MG63 (cell line): ENCODE measurements at regions not wholly inside any gene's neighbourhood (a gene's known extent, or its start where the extent isn't known, plus 50 kb on each side); places are given as distances from the start of the nearest gene placed in this dataset.

ENCODE experiments used
- DNase-seq: peaks from one replicate; pipeline ENCODE4 v3.0.0-alpha.2; 2020
- H3K27me3 ChIP-seq: fragments of 250-450 bp; sonication (Bioruptor Pico); 2 replicates; pipeline ENCODE4 v1.5.1; 2020; ENCODE audit warnings: mild to moderate bottlenecking, moderate library complexity
- H3K36me3 ChIP-seq: fragments of 250-450 bp; sonication (Bioruptor Pico); 2 replicates; pipeline ENCODE4 v1.5.1; 2020; ENCODE audit warnings: mild to moderate bottlenecking, moderate library complexity
- H3K4me3 ChIP-seq: fragments of 250-450 bp; sonication (Bioruptor Pico); 2 replicates; pipeline ENCODE4 v1.5.1; 2020; ENCODE audit warnings: mild to moderate bottlenecking, moderate library complexity
- H3K9me3 ChIP-seq: fragments of 250-450 bp; sonication (Bioruptor Pico); 2 replicates; pipeline ENCODE4 v1.5.1; 2020; ENCODE audit warnings: mild to moderate bottlenecking, moderate library complexity

DNA sequence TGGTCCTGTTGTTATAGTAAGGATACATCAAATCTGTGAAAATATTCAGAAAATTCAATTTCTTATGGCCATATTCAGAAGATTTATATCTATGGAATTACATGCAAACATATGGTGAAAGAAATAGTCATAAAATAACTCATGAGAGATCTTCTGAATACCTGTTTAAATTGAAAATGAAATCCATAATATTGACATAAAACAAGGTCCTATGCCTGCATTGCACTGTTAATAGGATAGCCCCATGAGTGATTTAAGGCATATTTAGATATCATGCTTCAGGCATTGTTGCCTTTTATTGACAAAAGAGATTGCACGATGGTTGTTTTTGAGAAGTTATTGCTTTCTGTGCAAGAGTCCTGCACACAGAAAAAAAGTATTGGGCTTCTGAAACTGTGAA, 591.7 kb upstream of the ZNF717 start:
- Histone ChIP-seq H3K27me3 (no peaks in the 10 kb centered on the region), H3K4me3 (no peak overlapping the region), H3K9me3 (no peaks in the 10 kb centered on the region), H3K36me3 (no peaks in the 10 kb centered on the region)
- DNase-seq: no peak

DNA sequence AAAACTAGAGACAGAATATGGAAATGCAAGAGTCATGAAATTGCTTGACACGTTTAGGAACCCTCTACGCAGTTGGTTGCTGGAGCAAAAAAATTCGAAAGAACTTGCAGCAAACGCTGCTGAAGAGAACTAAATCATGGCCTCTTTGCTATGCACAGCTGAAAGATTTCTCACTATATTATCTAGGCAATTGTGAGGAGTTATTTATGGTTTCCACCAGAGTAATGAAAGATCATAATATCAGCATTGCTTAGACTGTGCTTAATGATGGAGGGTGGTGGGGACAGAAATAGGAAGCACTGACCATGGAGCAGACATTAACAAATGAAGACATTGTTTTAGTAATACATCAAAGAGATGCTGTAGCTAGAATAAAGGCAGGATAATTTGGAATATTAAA, 593.4 kb upstream of the ZNF717 start:
- Histone ChIP-seq H3K4me3 (no peak overlapping the region), H3K9me3 (no peaks in the 10 kb centered on the region), H3K27me3 (no peaks in the 10 kb centered on the region), H3K36me3 (no peaks in the 10 kb centered on the region)
- no peak for DNase-seq

DNA sequence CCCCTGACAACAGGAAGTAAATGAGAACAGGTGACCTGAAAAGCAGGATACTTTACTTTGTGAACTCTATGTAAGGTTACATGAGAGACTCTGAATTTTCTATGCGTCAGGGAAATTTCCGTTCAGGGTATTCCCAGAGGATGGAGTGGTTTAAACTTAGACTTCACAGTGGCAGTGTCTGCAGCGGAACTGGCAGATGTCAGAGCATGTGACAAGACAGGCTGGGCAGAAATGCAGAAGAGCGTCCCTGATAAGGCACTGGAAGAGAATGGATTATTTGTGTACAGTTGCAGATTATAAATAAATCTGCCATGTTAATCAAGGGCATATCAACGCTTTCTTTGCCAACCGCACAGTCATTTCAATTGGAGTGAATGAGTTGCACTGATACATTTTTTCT, 598.4 kb upstream of the ZNF717 start:
- Histone ChIP-seq H3K27me3 (no peaks in the 10 kb centered on the region), H3K36me3 (no peaks in the 10 kb centered on the region), H3K4me3 (no peak overlapping the region), H3K9me3 (no peaks in the 10 kb centered on the region)
- DNase-seq: no peak

DNA sequence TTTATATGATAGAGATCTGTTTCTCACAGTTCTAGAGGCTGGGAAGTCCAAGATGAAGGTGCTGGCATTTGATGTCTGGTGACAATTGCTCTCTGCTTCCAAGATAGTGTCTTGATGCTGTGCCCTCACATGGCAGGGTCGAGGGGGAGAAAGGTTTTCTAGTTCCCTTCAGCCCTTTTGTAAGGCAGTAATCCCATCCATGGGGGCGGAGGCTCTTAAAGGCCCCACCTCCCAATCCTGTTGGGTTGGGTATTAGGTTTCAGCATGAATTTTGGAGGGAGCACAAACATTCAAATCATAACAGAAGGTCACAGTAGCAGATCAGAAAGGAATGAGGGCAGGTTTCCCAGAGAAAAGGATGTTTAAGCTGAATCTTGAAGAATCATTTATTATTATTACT, 601.7 kb upstream of the ZNF717 start:
- Histone ChIP-seq H3K27me3 (no peaks in the 10 kb centered on the region), H3K36me3 (no peaks in the 10 kb centered on the region), H3K4me3 (no peak overlapping the region), H3K9me3 (no peaks in the 10 kb centered on the region)
- DNase-seq: no peak

DNA sequence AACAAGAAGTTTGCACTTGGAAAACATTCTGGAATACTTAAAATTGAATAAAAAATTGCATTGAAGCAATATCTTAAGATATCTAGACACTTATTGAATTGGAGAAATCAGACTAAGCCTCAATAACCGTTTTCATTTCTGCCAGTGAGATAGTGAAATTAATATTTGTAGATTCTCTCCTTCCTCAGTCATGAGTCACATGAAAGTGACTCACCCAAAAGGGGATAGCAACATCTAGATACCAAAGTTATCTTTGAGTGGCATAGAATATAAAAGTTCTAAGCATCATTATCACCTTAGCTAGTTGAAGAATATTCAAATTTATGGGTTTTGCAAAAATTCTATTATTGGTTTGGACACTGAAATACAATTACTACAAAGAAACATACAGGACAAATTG, 614.8 kb upstream of the ZNF717 start:
- Histone ChIP-seq H3K4me3 (no peak overlapping the region), H3K36me3 (no peaks in the 10 kb centered on the region), H3K27me3 (no peaks in the 10 kb centered on the region), H3K9me3 (no peaks in the 10 kb centered on the region)
- no peak for DNase-seq

DNA sequence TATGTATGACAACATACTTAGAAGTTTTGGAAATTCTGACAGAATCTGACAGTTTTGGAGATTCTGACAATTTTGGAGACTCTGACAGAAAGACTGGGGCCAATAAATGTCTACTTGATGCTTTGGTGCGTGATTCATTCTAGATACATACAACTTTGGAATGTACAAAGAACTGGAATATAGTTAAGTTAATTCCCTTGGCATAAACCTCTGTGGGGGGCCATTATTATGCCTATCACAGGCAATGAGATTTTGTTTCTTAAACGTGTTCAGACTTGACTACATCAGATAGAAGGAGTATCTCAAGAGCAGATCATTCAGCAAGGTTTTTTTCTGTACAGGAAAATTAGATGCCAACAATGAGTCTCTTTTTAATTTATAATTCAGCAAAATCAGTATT, 617.6 kb upstream of the ZNF717 start:
- no peaks in the 10 kb centered on the region for H3K9me3 ChIP-seq
- no peak overlapping the region for H3K4me3 ChIP-seq
- DNase-seq: no peak
- no peaks in the 10 kb centered on the region for H3K36me3 ChIP-seq
- no peaks in the 10 kb centered on the region for H3K27me3 ChIP-seq

DNA sequence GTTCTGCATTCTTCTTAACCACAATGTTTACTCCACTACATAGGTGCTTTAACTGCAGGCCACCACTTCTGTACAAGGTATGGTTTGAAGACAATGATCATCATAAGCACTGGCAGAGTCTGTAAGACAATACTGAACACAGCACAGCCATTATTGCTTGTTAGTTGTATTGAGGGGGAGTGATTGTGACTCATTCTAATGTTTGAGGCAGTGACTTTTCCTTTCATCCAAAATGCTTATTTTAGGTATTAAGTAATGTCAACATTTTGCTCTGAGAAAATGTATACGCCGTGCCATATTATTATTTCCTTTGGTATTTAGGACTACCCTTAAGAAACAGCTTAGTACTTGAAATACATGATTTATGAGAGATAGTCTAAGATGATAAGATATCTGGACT, 618.2 kb upstream of the ZNF717 start:
- H3K36me3 ChIP-seq: no peaks in the 10 kb centered on the region
- H3K27me3 ChIP-seq: no peaks in the 10 kb centered on the region
- no peak for DNase-seq
- no peak overlapping the region for H3K4me3 ChIP-seq
- no peaks in the 10 kb centered on the region for H3K9me3 ChIP-seq

DNA sequence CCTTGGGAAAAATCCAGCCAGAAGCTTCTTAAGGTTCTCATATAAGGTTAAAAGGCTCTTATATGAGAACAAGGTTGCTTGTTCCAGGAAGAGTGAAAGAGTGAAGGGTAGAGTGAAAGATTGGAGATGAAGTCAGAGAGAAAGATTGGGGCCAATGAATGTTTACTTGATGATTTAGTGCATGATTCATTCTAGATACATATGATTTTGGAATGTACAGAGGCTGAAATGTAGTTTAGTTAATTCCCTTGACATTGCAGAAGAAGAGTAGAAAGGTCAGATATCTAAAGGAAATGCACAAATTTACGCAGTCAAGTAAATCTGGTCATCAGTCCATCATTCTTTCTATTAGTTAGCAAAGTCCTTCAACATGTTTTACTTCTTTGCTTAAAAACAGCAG, 619.8 kb upstream of the ZNF717 start:
- Histone ChIP-seq H3K4me3 (no peak overlapping the region), H3K36me3 (no peaks in the 10 kb centered on the region), H3K27me3 (no peaks in the 10 kb centered on the region), H3K9me3 (no peaks in the 10 kb centered on the region)
- DNase-seq: no peak

DNA sequence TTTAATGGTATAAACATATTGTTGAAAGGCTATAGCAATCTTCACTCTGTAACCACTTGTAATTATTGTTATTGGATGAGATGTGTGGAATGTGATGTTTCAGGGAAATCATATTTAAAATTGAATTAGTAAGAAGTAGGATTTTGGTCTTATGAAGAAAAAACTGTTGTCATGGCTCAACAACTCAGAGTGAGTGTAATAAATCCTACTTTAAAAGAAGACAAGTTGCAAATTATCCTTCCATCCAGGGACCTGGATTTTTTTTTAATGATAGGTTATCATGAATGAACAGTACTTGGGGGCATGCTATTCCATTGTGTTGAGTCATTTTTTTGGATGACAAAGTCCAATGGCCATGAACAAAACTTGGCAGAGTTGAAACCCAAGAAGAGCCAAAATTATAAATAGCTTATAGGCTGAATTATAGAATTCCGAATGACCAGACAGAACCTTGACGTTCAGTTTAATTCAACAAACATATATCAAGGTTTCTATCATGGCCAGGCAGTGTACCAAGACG, 625.5 kb upstream of the ZNF717 start:
- Histone ChIP-seq H3K9me3 (no peaks in the 10 kb centered on the region), H3K27me3 (no peaks in the 10 kb centered on the region), H3K36me3 (no peaks in the 10 kb centered on the region), H3K4me3 (no peak overlapping the region)
- DNase-seq: no peak

DNA sequence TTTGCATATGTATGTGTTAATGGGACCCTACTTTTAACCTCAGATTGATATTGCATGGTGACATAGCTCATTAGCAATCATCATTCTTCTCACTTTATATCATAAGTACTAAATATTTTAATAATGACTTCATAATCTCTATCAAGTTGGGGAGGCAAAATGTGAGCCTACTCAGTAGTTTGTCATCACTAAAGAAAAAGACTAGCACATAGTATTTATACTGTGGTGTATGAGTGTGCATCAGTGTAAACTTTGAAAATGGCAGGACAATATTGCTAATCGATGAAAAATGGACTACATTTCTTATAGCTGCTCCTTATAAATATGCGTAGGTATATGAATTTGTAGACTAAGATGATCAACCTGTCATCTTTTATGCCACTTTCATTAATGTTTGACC, 624.5 kb upstream of the ROBO2 start:
- no peaks in the 10 kb centered on the region for H3K9me3 ChIP-seq
- no peak for DNase-seq

DNA sequence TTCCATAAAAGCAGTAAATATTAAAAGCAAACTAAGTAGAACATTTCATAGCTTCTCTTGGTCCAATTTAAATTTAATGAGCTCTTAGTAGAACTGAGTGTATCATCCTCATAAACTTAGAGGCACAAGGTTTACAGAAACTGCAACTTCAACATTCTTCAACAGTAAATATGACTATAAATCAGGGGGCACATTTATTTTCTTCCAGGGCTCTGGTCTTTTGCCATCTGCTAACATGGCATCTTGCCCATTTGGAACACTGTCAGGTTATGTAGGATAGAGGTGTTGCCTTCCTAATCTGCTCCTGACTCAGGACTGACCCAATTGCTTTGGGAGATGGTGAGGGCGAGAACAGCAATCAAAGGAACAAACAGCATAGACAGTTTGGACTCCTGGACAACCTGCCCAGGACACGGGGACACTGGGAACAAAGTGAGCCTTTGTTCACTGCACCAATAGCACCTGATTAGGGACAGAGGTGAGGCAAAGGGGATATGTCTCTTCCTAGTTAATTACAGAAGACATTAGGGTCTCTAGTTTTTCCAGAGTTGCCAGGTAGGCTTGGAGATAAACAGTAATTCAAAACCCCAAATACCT, 610.2 kb upstream of the ROBO2 start:
- H3K27me3 ChIP-seq: no peaks in the 10 kb centered on the region
- H3K36me3 ChIP-seq: no peaks in the 10 kb centered on the region
- no peak overlapping the region for H3K4me3 ChIP-seq
- DNase-seq: no peak
- H3K9me3 ChIP-seq: no peaks in the 10 kb centered on the region

More for the DNA sequence above, 624.5 kb upstream of the ROBO2 start:
- Histone ChIP-seq H3K27me3 (no peaks in the 10 kb centered on the region), H3K36me3 (no peaks in the 10 kb centered on the region), H3K4me3 (no peak overlapping the region)

DNA sequence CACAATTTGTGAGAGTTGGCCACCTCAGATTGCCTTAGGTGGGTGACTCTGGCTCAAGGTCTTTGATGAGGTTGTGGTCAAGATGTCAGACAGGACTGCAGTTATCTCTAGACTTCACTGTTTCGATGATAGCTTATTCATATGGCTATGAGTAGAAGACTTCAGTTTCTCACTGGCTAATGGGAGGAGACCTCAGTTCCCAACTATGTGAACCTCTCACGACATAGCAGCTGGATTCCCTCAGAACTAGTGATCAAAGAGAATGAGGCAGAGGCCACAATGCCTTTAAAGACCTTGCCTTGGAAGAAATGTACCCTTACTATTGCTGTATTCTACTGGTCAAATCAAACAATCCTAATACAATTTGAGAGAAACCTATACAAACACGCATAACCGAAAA, 607.5 kb upstream of the ROBO2 start:
- no peak overlapping the region for H3K4me3 ChIP-seq
- H3K27me3 ChIP-seq: no peaks in the 10 kb centered on the region
- H3K9me3 ChIP-seq: no peaks in the 10 kb centered on the region
- DNase-seq: no peak
- H3K36me3 ChIP-seq: no peaks in the 10 kb centered on the region

DNA sequence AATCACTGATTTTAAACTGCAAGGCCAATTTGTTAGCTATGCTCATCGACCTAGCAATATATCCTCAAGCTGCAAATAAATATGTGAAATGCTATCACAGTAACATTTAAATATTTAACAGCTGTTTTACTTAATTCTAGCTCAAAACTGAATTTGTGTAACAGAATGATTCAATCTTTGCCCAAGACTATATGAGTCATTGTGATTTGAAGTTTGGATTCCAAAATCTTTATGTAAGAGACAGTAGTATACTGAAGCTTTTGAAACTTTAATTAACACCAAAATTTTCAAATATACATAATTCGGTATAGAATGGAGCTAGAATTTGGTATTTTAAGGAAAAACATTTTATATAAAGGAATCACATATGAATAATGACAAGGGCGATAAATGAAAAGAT, 603.0 kb upstream of the ROBO2 start:
- H3K9me3 ChIP-seq: no peaks in the 10 kb centered on the region
- no peak for DNase-seq
- H3K27me3 ChIP-seq: no peaks in the 10 kb centered on the region
- no peaks in the 10 kb centered on the region for H3K36me3 ChIP-seq
- no peak overlapping the region for H3K4me3 ChIP-seq

DNA sequence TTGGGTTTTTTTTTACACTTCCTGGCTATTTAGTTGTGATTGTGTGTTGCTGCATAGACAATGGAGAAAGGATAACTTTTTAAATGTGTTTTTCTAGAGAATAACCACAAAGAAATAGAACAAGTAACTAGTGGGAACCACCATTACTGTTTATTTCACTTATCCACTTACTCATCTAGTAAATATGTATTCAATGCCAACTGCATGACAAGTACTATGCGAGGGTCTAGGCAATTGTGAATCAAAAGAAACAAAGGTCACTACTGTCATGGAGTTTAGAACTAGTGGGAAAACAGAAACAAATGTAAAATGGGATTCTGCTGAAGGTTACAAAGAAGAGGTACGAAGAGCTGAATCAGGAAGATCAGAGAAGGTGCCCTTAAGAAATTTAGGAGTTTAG, 600.9 kb upstream of the ROBO2 start:
- H3K27me3 ChIP-seq: no peaks in the 10 kb centered on the region
- H3K36me3 ChIP-seq: no peaks in the 10 kb centered on the region
- H3K9me3 ChIP-seq: no peaks in the 10 kb centered on the region
- no peak for DNase-seq
- no peak overlapping the region for H3K4me3 ChIP-seq

DNA sequence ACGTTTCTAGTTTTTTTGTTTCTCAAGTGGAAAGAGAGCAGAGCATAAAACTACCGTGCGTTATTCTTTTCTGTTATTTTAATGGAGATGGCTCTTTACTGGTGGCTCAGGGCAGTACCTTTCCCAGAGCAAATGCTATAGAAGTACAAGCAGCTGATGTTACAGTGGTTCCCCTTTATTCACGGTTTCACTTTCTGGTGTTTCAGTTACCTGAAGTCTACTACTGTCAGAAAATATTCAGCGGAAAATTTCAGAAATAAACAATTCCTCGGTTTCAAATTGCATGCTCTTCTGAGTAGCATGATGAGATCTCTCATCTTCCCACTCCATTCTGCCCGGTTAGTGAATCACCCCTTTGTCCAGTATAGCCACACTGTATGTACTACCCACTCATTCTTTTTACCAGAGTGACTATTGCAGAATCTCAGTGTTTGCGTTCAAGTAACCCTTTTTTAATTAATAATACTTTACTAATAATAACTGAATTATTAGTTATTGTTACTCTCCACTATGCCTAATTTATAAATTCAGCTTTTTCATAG, 597.5 kb upstream of the ROBO2 start:
- Histone ChIP-seq H3K4me3 (no peak overlapping the region), H3K9me3 (no peaks in the 10 kb centered on the region), H3K27me3 (no peaks in the 10 kb centered on the region), H3K36me3 (no peaks in the 10 kb centered on the region)
- no peak for DNase-seq

DNA sequence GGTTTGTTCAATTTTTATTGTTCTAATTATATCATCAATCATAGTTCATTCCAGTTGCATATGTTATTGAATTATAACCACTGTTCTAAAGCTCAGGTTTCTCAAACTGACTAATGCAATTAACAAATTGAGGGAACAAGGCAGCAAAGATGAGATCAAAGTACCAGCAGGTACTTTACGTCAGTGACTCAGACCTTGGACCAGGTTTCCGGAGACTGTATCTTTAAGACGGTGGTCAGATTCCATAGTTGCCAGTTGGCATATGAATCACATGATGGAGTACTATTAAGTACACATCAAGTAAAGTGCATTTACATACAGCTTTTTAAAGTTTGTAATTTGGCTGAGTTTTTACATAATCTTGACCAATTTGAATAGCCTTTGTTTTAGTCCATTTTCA, 583.6 kb upstream of the ROBO2 start:
- Histone ChIP-seq H3K9me3 (no peaks in the 10 kb centered on the region), H3K27me3 (no peaks in the 10 kb centered on the region), H3K36me3 (no peaks in the 10 kb centered on the region), H3K4me3 (no peak overlapping the region)
- DNase-seq: no peak

DNA sequence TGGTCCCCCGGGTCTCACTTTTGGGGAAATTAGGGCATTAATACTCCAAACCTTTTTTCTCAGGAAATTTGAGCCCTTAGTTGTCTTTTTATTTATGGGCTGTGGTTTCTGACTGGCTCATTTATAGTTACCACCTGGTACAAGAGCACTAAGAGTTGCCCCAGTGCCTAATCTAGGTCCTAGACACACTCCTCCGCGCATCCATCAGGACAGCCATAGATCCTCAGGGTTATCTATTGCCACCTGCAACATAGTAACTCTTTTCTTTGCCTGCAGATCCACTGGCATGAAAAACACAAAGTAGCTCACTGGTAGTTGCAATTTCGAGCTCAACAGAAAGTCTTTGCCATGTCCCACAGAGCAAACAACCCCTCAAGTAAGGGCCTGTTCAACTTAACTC, 576.4 kb upstream of the ROBO2 start:
- Histone ChIP-seq H3K36me3 (no peaks in the 10 kb centered on the region), H3K27me3 (no peaks in the 10 kb centered on the region), H3K9me3 (no peaks in the 10 kb centered on the region), H3K4me3 (no peak overlapping the region)
- DNase-seq: no peak

DNA sequence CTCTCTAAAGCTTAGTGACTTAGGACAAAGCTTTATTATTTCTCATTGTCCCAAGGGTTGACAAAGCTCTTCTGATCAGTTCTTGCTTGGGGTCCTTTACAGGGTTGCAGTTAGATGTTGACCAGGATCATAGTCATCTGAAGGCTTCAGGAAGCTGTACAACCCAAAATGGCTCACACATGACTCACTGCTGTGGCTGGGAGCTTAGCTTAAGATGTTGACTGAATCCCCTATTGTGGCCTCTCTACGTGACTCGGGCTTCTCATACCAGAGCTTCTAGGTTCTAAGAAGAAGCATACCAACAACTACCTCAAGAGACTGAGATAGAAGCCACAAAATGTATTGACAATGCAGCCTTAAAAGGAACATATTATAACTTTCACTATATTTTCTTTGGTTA, 569.6 kb upstream of the ROBO2 start:
- Histone ChIP-seq H3K36me3 (no peaks in the 10 kb centered on the region), H3K9me3 (no peaks in the 10 kb centered on the region), H3K27me3 (no peaks in the 10 kb centered on the region), H3K4me3 (no peak overlapping the region)
- peak; percentile 11 for DNase-seq

DNA sequence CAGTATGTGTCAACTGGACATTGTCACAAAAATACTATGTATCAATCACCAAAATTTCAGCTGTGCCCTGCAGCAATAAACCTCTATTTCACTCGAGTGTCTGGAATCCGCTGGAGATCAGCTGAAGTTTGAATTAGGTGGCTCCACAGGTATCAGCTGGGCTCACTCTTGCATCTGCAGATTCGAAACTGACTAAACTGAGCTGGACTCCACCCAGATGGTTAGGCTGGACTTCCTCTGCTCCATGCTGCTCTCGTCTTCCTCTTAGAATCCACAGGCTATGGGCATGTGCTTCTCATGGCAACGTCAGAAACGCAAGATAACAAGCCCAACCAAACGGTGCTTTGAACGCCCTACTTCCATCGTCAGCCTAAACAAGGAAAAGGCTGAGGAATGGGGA, 565.3 kb upstream of the ROBO2 start:
- H3K36me3 ChIP-seq: no peaks in the 10 kb centered on the region
- DNase-seq: no peak
- H3K27me3 ChIP-seq: no peaks in the 10 kb centered on the region
- no peaks in the 10 kb centered on the region for H3K9me3 ChIP-seq
- no peak overlapping the region for H3K4me3 ChIP-seq
